Kasumi-1 (cell line): ENCODE measurements at regions not wholly inside any gene's neighbourhood (a gene's known extent, or its start where the extent isn't known, plus 50 kb on each side); places are given as distances from the start of the nearest gene placed in this dataset.

Source experiments
- DNase-seq, 2 experiments: peaks; one replicate each; lab custom pipeline; 2025; lab: John Stamatoyannopoulos, UW

DNA sequence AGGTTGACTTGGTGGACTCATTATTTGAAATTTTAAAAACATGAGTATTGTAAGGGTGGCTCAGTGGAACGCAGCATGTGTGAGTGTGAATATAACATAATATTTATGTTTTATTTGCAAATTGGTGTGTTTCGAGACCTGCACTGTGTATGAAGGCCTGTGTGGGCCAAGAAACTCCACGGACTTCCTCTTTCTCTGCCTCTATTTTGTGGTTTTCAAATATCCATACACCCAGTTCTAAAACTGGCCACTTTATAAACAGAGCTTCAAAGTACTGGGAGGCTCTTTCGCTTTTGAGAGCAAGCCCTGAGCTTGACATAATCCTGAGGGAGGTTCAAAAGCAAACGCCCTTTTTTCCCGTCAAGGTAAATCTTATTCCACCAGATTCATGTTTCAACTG lies 187.7 kb downstream of the GPAT3 start:
- DNase-seq: peak; percentile 66 to 70

DNA sequence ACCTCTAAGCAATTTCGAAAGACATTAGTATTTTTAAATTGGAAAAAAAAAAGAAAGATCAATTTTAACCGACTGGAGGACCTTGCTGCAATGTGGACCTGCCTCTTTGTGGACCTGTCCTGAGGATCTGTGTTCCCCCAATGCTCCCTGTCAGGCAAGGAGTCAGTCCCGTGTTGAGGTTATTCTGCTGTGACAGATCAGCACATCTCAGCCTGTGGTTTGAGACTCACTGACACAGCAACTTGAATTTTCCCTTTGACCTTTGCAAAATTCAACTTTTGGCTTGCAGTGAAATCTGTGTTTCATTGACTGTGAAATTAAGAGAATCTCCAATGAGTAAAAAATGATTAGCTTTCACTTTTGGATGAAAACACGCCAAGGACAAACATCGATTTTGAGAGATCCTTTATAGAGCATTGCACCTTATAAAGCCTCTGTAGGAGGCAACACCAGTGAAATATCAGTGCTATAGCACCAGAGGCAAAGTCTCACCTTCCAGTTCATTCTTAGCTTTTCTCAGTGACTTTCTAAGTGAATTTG lies 186.9 kb downstream of the GPAT3 start:
- DNase-seq: no peak

DNA sequence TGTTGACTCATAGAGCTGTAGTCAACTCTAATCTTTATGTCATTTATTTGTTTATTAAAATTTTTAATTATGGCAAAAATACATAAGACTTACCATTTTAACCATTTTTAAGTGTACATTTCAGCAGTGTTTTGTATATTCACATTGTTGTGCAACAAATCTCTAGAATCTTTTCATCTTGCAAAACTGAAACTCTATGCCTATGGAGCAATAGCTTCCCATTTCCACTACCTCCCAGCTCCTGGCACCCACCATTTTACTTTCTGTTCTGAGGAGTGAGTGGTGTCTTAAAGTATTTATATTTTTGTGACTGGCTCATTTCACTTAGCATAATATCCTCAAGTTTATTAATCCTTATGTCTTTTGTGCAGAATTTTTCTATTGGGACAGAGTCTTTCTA lies 181.0 kb downstream of the GPAT3 start:
- peak; percentile 13 to 22 for DNase-seq

DNA sequence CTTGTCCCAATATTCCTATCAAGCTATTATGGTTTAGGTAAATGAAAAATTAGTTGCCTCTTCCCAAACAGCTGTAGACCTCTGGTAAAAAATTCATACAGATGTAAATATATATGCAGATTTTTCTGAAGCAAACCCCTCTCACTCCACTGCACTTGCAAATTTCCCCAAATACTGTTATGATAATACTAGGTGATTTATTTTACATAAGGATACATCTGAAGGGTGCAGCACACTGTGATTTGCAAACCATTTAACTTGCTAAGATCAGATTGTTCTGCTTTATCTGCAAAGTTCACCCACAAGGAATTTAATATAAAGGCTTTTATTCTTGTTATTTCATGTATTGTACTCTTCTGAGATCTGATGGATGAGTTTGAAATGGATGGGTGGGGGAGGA lies 177.0 kb downstream of the GPAT3 start:
- no peak for DNase-seq

DNA sequence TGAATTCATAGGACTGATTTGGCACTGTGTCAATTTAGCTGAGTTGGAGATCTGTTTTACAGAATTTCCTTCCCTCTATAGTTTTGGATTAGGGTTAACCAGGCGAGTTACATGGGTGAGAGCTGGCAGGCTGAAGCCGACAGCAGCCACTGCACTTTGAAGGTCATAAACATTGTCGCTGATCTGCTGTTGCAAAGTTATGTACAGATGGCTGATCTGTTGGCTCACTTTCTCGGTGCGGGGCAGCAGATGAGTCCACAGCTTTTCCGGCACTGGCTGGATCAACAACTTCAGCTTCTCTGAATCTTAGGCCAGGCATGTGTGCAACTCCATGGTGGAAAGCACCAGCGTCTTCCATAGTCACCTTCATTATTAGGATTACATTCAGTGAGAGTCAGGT lies 173.7 kb downstream of the GPAT3 start:
- no peak for DNase-seq

DNA sequence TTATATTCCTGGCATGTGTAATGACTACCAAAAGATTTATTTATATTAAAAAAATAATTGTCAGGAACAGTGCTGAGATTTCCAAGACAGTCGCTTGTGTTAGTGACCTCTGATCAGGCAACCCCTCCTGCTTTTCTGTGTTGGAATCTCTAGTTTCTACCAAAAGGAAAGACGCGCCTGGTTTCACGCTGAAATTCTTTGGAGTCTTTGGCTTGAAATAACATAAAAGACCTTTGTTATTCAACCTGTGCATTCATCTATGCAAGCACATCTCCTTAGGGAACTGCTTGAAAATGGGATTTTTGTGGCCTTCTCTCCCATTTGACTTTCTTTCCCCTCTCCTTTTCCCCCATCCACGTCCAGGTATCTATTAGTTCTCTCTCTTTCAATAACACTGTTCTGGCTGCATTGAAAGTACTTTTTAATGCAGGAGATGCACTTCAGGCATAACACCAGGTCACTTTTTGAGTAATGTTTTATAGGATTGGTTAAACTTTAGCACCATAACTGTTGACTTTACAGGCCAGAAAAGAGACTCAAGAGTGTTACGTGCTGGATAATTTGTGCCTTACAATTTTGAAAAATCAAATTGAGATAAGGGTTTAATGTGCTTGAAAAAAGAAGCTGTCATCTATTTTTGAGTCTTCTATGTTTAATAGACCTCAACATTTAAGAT lies 172.7 kb downstream of the GPAT3 start:
- no peak for DNase-seq

DNA sequence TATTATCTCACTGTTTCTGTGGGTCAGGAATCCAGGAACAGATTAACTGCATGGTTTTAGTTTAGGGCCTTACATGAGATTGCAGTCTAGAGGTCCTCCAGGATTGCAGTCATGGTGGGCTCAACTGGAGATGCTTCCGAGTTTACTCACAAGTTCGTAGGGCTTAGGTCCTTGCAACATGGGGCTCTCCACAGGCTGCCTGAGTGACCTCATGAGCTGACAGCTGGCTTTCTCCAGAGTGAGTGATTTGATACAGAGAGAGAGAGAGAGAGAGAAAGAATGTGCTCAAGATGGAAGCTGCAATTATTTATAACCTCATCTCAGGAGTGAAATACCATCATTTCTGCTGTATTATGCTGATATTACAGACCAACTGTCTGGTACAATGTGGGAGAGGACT lies 168.9 kb downstream of the GPAT3 start:
- DNase-seq: no peak

DNA sequence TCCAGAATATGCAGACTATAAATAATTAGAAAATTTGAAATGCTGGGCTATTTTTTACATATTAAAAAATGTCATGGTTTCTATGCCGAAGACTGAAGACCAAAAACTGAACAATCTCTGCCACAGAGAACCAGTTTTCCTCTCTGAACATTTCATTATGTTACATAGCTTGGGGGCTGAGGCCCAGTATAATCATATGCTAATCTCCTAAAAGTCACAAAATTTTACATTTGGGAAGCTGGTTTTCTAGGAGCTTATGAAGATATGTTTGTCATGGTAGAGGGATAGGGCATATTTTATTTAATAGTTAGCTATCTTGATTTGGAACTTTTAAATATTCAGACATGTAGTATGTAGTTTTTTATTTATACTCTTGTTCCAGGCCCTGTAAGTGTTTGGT lies 167.8 kb downstream of the GPAT3 start:
- DNase-seq: no peak

DNA sequence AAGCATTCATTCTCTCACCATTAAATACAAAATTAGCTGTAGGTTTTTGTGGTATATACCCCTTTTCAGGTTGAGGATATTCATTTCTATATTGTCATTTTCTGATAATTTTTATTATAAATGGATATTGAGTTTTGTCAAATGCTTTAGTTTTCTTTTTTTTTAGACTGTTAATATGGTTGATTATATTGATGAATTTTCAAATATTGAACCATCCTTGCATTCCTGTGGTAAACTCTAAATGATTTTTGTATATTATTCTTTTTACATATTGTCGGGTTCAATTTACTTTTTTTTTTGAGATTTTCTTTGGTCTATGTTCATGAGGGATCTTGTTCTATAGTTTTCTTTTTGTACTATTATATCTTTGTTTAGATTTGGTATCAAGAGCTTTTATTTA lies 165.1 kb downstream of the GPAT3 start:
- no peak for DNase-seq

DNA sequence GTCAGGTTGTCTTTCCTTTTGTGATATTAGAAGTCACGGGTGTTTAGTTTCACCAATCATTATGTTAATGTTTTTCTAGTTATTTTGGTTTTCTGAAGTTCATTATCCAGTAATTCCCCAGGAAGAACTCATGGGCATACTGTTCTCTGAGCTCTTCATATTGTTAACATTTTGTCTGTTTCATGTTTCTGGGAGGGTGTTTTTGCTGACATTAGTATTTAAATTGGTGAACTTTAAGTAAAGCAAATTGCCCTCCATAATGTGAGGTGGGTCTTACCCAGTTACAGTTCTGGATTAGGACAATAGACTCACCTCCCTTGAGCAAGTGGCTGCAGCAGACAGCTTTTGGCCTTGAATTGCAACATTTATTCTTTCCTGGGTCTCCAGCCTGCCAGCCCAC lies 163.4 kb downstream of the GPAT3 start:
- no peak for DNase-seq

DNA sequence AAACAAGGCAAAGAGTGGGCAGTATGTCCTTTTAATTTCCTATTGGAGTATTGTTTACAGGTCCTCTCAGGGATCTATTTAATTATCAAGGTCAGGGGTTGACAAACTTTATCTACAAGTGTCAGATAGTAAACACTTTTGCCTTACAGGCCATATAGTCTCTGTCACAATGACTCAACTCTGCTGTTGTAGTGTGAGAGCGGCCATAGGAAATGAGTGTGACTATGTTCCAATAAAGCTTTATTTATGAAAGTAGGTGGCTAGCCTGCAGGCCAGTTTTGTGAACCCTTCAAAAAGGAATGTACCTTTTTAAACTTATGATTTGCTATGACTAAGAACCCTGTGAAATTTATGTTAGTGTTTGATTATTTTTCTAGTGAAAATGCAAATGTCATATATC lies 156.1 kb downstream of the GPAT3 start:
- no peak for DNase-seq

DNA sequence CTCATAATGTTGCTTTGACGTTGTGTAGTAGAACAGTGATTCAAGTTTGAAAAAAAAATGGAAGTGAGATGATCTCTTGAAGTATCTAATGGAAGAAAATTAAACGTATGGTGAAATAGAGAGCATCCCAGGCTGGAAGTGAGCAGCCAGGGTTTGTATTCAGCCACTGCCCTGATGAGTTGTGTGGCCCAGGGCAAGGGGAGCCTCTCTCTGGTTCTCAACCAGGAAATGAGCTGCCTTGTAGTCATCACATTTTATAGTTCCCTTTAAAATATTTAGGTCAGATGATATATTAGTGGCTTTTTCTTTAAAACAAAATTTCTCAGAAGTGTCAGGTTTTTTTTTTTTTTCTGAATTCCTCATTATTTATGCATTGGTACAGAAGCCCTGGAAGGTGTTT lies 150.3 kb downstream of the GPAT3 start:
- DNase-seq: peak in 1 of 2 experiments; percentile 3

DNA sequence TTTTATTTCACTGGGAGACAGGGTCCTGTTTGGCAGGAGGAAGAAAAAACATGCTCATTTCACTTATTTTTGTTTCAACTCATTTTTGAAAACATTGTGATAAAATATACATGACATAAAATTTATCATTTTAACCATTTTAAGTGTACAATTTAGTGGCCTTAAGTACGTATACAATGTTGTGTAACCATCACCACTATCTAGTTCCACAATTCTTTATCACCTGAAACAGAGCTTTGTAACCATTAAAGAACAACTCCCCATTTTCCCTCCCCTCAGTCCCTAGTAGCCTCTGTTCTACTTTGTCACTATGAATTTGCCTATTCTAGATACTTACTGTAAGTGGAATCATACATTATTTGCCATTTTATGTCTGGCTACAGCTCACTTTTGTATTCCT lies 143.8 kb downstream of the GPAT3 start:
- no peak for DNase-seq

DNA sequence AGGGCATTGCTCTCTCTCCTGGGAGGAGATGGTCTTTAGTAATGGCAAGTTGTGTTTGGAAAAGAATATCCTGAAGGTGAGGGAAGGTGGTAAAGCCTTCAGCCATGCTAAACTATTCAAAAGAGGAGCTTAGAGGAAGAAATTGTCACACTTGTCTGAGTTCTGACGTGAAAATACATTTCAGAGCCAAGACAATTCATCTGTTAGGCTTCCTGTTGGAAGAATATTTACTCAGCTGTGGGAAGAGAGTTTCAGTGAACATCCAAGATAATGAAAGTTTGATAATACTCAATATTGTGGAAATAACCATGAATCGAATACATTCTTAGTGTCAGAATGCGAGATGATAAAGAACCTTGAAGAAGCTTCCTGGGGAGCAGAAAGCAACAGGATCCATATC lies 143.3 kb downstream of the GPAT3 start:
- no peak for DNase-seq

DNA sequence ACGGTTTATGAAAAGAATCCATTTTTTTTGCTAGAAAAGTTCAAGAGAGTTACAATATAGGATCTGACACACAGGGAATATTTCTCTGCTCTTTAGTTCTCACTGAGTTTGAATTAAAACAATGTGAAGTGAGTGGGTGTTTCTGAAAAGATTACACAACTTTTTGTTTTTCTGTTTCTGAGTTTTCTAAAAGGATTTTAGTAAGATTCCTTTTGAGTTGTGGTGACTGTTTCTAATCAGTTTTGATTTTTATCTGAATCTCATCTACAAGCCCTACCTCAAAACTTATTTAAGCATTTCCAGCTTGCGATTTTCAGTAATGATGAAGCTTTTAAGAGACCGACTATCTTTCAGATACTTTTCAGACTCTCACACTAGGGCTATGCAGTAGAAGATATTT lies 141.7 kb downstream of the GPAT3 start:
- no peak for DNase-seq

DNA sequence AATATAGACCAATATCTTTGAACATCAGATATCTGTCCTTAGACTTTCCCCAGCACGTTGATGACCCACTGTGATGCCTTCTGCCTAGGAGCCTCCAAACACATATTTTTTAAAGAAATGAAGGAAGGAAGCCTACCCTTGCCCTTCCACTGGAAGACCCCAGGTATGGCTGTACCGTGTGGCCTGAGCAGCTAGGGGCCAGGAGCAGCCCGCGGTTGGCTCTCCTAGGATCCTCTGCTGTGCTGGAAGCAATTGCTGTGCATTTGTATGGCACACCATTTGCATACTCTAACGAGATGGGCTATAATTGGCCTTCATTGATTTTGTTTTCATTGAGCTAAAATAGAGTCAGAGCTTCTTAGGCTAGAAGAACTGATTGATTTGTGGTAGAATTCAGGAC lies 128.8 kb downstream of the GPAT3 start:
- DNase-seq: no peak

DNA sequence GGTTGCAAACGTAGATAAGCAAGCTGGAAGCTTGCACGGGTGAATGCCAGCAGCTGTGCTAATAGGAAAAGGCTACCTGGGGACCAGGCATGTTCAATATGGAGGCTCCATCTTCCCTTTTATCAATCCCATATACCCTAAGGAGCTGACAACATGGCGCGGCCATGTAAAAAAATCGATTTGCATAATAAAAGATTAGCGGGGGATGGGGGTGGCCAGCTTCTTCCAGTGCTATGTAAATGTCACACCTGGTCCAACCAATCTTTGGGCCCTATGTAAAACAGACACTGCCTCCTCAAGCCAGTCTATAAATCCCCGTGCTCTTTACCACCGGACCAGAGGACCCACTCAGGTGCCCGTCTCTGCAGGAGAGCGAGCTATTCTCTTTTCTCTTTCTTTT lies 128.2 kb downstream of the GPAT3 start:
- DNase-seq: no peak

DNA sequence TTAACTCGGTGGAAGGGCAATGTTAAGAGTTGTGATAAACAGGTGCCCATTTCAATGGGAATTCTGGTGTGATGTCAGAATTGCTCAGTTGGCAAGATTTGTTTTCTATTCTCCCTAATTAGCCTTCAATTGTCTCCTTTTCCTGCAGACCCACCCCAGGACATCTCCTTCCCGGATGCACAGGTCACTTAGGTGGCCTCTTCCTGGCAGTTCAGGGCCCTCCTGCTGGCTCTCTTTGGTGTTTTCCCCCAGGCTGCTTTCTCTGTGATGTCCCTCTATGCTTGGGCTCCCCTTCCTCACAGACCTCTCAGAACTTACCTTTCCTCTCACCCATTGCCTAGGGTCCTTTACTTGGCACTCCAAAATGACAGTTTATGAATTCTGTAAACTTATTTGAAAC lies 126.3 kb downstream of the GPAT3 start:
- DNase-seq: no peak

DNA sequence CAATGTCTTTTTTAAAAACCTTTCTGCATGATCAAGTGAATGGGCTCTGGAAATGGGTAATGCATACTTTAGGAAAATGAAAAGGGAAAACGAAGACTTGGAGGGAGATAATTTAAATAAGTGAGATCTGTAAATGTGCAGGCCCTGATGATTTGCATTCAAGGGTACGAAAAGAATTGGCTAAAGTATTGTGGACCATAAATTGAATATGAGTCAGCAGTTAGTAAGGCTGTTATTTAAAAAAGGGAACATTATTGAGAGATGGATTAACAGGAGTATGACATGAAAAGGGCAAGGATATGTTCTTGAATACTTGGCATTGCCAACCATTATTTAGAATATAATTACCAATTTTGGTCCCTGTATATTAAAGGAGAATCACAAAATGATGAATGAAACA lies 125.5 kb downstream of the GPAT3 start:
- no peak for DNase-seq

DNA sequence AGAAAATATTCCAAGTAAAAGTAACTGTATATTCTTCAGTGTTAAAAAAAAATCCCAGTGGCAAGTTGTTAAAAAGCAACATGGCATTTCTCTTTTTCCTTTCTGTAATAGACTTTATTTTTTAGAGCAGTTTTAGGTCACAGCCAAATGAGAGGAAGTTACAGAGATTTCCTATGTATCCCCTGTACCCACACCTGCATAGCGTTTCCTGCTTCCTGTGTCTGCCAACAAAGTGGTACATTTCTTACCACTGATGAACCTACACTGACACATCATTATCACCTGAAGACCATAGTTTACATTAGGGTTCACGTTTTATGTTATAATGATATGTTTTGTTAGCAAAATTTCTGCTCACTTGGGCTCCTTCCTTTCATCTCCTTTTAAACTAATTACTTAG lies 124.7 kb downstream of the GPAT3 start:
- DNase-seq: no peak

DNA sequence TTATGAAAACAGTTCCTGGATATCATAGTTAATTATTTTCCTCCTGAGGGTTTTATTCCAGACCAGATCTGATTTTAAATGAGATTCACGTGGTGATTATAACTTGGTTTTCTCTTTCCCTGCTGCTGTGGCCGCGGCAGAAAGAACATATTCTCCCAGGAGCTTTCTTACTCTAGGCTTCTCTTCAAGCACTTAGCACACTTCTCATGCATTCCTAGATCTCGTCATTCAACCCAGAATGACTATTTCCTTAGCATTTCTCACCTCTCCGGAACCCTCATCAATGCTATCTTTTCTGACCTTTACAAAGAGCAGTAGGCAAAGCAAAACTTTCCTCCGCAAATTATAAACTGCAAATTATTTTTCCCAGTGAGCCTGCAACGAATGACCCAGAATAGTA lies 122.9 kb downstream of the GPAT3 start:
- no peak for DNase-seq

DNA sequence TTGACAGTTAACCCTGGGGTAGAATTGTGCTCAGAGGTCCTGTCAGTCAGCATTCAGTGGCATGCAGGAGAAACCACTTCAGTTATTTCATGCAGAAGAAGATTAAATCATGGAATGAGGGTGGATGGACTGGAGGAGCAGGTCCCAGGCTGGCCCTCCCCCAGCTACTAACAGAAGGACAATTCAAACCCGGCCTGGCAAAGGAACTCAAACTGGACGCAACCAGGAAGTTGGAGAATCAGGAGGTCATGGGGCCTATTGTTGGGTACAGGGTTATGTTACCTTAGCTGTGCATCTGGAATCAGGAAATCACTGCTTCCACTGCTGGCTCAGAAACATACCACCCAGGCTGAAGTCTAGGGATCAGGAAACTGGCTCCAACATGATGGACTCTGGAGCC lies 121.4 kb downstream of the GPAT3 start:
- no peak for DNase-seq
